ENCODE measurements at regions not wholly inside any gene's neighbourhood (a gene's known extent, or its start where the extent isn't known, plus 50 kb on each side); places are given as distances from the start of the nearest gene placed in this dataset.
"Not testable (repeated sequence)": the region's sequence is repeated elsewhere in the genome, so short reads cannot be mapped to it uniquely, and the experiment has no call there.

GRCh38 chr12:92234533-92234932, 88.9 kb upstream of the BTG1 start:
- no peak for DNase-seq (ENCODE audit: low read depth in 2 of 2)

GRCh38 chr12:92233346-92234015, 87.8 kb upstream of the BTG1 start:
- no peak for DNase-seq (ENCODE audit: low read depth in 2 of 2)

DNA sequence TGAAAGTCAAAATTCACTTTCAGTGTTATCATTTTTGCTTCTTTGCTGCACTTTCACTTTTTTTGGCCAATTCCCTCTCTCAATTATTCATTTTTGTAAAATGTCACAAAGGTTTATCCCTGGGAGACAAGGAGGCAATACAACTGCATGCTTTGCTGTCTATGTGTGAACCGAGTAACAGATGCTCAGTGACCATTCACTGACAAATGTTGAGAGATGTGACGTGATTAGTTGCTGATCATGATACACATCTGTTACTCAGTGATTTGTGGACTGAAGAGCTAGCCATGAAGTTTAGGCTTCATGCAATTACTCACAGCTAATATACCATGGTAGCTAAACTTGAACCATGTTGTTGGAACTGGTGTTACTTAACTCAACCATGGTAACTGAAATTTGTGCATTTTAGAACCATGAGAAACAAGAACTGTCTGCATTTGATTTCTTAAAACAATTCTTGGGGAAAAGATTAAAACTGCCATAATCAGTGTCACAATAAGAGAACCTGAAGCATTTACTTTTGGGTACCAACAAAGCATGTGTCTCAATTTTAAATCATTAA, 86.8 kb upstream of the BTG1 start:
- DNase-seq (ENCODE audit: low read depth in 2 of 2), result not testable (repeated sequence)

DNA sequence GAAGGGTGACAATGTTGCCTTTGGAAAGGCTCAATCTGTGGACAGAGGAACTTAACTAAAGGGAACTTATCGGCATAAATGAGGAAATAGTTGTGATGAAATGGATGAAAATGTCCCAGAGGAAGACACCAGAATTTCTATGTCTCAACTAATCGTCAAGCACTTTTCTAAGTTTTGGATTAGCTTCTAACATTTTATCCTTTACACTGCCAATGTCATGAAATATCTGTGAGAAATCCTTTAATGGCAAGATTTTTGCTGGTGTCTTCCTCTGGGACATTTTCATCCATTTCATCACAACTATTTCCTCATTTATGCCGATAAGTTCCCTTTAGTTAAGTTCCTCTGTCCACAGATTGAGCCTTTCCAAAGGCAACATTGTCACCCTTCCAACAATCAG, 86.3 kb upstream of the BTG1 start:
- not testable (repeated sequence) for DNase-seq (ENCODE audit: low read depth in 2 of 2)

DNA sequence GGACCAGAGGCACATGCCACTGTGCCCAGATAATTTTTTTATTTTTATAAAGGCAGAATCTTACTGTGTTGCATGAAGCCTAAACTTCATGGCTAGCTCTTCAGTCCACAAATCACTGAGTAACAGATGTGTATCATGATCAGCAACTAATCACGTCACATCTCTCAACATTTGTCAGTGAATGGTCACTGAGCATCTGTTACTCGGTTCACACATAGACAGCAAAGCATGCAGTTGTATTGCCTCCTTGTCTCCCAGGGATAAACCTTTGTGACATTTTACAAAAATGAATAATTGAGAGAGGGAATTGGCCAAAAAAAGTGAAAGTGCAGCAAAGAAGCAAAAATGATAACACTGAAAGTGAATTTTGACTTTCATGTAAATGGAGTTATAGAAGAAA, 85.9 kb upstream of the BTG1 start:
- DNase-seq (ENCODE audit: low read depth in 2 of 2), result not testable (repeated sequence)

DNA sequence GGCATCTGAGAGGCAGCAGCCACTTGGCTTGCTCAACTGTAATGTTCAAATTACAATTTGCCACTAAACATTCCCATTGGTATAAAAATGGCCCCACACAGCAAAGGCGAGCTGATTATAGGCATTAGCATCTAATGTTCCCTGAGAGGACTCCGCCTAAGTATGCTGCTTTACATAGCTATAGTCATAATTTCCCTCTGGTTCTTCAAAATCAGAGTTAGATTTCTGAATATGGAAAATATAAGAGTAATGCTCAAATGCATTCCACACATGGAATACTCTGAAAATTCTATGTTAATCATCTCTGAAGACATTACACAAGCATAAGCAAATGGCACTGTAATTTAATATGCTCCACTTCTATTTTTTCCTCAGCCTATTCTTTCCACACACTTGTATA, 83.7 kb upstream of the BTG1 start:
- DNase-seq (ENCODE audit: low read depth in 2 of 2), result no peak

- no peak for DNase-seq (ENCODE audit: low read depth in 2 of 2)
These were observed 81.3 kb upstream of the BTG1 start for GRCh38 chr12:92226961-92227360.

GRCh38 chr12:92226071-92226661, 80.5 kb upstream of the BTG1 start:
- no peak for DNase-seq (ENCODE audit: low read depth in 2 of 2)

- peak; percentile 32 to 73 for DNase-seq (ENCODE audit: low read depth in 2 of 2)
These were observed 79.2 kb upstream of the BTG1 start for GRCh38 chr12:92224685-92225331.

DNA sequence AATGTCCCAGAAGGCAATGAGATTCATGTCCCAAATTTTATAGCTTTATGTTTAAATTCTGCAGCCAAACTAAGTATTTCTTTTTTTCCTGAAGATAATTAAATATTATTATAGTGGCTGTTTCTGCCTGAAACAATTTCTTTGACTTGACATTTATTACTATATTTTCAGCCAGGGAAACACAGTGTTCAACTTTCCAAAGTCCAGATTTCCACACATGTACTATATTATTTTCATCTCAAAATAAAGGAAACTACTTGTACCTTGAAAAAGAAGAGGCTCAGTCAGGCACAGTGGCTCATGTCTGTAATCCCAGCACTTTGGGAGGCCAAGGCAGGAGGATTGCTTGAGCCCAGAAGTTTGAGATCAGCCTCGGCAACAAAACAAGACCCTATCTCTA, 77.8 kb upstream of the BTG1 start:
- no peak for DNase-seq (ENCODE audit: low read depth in 2 of 2)

DNA sequence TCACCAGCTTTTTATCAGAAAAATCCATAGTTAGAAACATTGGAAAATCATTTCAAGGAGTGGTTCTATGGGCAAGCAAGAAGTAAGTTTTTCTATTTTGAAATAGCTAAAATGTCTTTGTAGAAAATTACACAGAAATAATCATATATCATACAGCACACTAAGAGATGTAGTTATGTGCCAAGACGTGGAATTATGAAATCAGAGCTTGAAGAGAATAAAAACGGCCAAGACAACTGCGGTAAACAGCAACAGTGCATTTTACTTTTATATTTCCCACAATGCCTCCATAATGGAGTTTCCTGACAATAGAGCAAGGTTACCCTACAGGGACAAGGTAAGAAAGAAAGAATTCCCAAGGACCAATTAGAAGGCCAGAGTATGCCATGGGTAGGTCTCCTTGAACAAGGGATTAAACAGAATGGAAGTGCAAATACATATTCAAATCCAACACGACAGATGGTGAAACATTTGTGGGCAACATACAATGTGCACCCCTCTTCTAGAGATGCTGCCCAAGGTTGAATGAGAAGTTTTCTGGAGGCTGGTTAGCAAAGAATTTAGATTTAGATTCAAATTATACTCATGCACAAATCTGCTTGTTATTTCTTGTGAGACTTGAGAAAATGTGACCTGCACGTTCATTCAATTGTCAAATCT, 76.1 kb upstream of the BTG1 start:
- no peak for DNase-seq (ENCODE audit: low read depth in 2 of 2)

DNA sequence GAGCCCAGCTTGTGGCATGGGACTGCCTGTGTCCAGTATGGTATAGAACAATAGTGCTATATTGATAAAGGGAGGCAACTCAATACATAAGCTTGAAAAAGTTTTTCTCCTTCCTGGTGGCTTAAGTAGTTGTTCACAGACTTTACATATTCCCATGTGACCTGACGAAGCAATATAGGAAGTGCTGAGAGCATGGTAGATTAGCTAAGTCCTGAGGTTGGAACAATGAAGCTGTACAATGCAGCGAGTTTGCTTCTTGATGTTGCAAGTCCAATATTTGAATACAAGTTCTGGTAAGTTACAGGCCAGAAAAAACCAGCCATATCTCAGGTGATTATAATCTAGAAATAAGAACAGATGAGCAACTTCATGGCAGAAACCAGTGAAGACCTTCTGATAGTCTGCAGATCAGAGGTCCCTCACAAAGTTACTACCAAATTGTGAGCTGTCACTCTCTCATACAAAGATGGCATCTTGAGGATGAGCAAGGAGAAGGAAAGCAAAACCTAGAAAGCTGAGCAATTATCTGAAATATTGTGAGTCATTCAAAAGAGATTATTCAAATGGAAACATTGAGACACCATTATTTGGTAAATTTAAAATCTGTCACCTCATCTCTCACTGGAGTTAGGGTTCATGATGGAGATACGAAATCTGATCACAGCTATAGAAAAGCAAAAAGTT, 72.9 kb upstream of the BTG1 start:
- DNase-seq (ENCODE audit: low read depth in 2 of 2), result peak in 1 of 2 donors; percentile 7

DNA sequence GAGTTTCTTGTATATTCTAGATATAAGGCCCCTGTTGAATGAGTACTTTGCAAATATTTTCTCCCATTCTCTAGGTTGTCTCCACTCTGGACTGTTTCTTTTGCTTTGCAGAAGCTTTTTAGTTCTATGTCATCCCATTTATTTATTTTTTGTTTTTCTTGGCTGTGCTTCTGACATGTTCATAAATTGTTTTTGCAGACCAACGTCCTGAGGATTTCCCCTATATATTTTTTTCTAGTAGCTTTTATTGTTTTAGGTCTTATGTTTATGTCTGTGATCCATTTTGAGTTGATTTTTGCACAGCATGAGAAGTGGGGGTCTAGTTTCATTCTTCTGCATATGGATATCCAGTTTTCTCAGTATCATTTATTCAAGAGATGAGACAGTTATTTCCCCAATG, 70.4 kb upstream of the BTG1 start:
- peak; percentile 88 to 91 for DNase-seq (ENCODE audit: low read depth in 2 of 2)

- no peak for DNase-seq (ENCODE audit: low read depth in 2 of 2)
These were observed 69.7 kb upstream of the BTG1 start for GRCh38 chr12:92215358-92215757.

GRCh38 chr12:92213166-92213565, 67.5 kb upstream of the BTG1 start:
- no peak for DNase-seq (ENCODE audit: low read depth in 2 of 2)

DNA sequence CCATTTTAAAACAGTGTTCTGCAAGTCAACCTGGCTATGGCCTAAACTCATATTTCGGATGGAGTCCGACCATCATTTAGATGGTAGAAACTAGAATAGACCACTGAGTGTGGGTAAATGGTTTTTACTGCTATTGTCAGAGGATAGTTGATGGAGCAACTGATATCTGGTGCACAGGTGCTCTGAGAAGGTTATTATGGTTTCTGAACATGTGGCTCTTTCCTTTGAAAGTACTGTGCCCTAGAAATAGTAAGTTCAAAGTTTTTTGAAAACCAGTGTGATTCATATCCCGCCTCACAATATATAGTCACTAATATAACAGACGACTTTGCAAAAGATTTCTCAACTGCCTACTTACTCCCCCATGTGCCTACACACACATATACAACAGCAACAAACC, 64.4 kb upstream of the BTG1 start:
- peak in 1 of 2 donors; percentile 6 for DNase-seq (ENCODE audit: low read depth in 2 of 2)

- peak; percentile 90 to 97 for DNase-seq (ENCODE audit: low read depth in 2 of 2)
These were observed 63.0 kb upstream of the BTG1 start for GRCh38 chr12:92208613-92209121.

DNA sequence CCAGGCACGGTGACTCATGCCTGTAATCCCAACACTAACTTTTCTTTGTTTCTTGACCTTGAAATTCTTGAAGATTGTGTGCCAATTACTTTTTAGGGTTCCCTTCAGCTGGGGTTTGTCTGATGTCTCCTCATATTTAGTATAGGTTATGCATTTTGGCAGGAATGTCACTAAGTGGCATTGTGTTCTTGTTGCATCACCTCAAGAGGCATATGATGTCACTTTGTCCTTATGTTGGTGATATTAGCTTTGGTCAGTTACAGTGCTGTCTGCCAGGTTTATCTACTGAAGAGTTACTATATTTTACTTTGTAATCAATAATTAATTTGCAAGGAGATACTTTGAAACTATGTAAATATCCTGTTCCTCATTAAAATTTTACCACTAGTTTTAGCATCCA, 61.0 kb upstream of the BTG1 start:
- no peak for DNase-seq (ENCODE audit: low read depth in 2 of 2)

- no peak for DNase-seq (ENCODE audit: low read depth in 2 of 2)
These were observed 60.4 kb upstream of the BTG1 start for GRCh38 chr12:92206011-92206410.

DNA sequence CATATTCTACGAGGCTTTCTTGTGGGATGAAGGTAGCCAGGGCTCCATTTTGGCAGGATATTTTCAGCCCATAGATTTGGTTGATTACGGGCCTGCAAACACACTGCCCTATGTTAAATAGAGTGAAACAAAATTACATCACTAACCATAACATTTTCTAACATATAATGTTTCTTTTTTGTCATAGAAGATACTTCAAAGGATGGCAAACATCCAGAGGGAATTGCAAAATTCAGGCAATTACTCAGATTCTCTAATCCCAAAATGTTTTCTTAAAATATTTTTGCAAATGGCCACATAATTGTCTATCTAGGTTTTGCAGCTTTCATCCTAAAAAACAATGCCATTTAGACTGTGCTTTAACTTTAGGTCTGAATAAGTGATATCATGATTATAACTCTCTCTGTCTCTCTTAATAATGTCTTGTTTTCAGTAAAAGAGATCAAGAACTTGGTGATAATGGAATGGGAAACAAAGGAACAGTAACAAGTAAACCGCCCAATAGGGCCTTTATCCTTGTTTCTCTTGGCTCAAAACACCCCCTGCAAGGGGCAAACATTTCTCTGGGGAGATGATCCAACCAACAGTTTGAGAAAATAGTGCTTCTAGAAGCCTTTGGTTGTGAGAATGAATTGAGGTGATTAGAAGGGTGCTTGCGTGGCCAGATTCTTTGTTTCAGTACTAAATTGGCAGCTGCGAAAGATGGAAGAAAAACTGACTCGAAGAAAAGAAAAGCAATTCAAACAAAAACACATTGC, 54.4 kb upstream of the BTG1 start:
- DNase-seq (ENCODE audit: low read depth in 2 of 2), result no peak

DNA sequence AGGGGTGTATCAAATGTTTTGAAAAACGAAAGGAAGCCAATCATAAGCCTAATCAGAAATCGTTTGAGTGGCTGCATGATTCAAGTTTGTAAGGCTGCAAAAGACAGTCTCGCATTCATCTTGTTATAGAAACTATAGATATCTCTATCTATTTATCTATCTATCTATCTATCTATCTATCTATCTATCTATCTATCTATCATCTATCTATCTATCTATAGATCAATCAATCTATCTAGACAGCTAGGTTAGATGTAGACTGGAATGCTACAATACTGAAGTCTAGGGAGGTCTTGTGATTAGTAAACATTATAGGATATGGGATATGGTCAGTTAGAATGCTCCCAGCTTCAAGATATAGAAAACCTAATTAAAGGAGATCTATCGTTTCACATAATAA, 52.2 kb upstream of the BTG1 start:
- DNase-seq (ENCODE audit: low read depth in 2 of 2), result no peak
